LNCaP clone FGC (cell line): ENCODE measurements at regions not wholly inside any gene's neighbourhood (a gene's known extent, or its start where the extent isn't known, plus 50 kb on each side); places are given as distances from the start of the nearest gene placed in this dataset.

Source experiments
- DNase-seq: peaks from one replicate; pipeline ENCODE4 v3.0.0-alpha.2; 2011; ENCODE audit warnings: low read depth
- H3K4me3 ChIP-seq: 2 replicates; pipeline ENCODE4 v1.5.1; 2011; ENCODE audit warnings: mild to moderate bottlenecking, low read depth, low read length, control low read depth
- TF ChIP-seq, protein P1 (sequence below): IDR thresholded peaks from 2 replicates; pipeline ENCODE4 v1.5.1; 2012; ENCODE audit warnings: mild to moderate bottlenecking; ENCODE audit not compliant: control insufficient read depth, insufficient read depth; ENCODE audit errors: extremely low read depth

DNA sequence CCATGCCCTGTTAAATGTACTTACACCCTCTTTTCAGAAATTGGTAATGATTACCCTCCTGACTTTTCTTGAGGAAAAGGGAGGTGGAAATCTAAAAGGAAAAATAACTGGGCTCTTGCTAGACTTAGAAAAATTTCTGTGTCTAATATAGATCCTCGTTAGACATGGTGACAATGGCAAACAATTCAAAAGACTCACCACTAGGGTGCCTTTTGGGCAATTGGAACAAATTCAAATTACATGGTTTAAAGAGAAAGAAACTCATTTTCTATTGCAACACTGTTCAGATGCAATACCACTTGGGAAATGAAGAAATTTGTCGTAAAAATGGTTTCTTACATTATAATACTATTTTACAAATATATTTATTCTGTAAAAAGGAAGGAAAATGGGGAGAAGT lies 950.1 kb downstream of the GRM8 start:
- DNase-seq = no peak
- TF ChIP-seq, protein P1, sequence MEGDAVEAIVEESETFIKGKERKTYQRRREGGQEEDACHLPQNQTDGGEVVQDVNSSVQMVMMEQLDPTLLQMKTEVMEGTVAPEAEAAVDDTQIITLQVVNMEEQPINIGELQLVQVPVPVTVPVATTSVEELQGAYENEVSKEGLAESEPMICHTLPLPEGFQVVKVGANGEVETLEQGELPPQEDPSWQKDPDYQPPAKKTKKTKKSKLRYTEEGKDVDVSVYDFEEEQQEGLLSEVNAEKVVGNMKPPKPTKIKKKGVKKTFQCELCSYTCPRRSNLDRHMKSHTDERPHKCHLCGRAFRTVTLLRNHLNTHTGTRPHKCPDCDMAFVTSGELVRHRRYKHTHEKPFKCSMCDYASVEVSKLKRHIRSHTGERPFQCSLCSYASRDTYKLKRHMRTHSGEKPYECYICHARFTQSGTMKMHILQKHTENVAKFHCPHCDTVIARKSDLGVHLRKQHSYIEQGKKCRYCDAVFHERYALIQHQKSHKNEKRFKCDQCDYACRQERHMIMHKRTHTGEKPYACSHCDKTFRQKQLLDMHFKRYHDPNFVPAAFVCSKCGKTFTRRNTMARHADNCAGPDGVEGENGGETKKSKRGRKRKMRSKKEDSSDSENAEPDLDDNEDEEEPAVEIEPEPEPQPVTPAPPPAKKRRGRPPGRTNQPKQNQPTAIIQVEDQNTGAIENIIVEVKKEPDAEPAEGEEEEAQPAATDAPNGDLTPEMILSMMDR = 0 out of 2 replicates have a peak, but pooled peaks have one; percentile 30
- no peak overlapping the region for H3K4me3 ChIP-seq

DNA sequence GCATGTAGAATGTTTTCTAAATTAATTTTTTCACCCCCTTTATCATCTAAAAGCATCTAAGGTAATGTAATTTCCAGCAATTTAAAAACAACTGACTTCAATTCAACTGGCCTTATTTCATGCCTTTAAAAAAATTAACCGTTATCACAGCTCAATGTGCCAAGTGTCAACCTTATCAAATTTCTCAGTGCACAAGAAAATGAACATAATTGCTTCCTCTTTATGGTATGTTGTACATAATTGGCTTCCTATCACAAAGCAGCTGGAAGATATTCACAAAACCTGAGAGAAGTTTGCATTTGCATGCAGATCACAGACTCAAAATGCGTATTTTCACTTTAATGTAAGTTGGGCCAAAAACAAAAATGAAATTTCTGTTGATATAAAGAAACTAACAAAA lies 966.4 kb downstream of the GRM8 start:
- DNase-seq = no peak
- TF ChIP-seq, protein P1 = no peak
- H3K4me3 ChIP-seq = no peak overlapping the region

DNA sequence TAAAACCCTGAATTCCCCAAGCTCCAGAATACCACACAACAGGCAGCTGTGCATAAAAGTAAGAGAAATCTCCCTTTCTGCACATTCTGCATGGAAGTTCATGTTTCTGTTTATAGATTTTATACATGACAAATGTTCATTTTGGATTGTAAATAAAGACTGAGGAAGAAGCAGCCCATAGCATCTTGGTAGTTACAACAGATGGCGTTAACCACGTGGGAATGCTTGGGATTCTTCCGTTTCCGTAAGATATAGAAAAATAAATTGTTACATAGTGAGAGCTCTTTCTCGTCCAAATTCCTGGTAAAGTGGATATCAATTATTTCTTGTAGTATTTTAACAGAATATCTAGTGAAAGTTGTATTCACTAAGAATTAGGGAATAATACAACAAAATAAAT lies 1016.5 kb downstream of the GRM8 start:
- TF ChIP-seq, protein P1 = no peak
- H3K4me3 ChIP-seq = no peak overlapping the region
- DNase-seq = no peak

DNA sequence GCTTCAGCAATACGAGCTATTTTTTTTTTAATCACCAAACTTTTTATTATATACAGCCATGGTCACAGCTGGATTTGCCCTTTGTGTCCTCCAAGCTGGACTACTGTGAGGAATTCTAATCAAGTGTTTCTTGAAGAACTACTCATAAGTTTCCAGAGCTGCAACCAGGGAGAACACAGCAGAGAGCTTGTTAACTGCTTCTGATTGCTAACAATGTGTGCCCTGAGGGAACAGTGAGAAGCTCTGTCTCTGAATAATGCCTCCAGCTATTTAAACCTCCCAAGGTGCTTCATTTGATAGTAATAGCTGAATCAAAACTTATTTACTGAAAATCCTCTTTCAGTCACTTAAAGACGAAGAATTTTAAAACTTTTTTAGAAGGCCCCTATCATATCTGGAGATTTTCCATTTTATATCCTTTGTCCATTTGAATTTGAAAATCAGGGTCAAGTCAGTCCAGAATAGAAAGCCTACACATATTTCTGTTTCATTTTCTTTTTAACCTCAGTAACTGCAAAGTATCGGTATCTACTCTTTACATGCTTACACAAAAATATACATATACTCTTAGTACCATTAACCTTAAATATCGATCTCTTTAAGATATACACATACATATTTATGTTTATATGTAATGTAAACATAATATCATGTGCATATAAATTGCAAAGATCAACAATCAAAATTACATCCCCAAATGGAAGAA lies 1024.2 kb downstream of the GRM8 start:
- H3K4me3 ChIP-seq = no peak overlapping the region
- TF ChIP-seq, protein P1 = no peak
- DNase-seq = no peak

- no peak for DNase-seq
- H3K4me3 ChIP-seq = no peak overlapping the region
- TF ChIP-seq, protein P1 = no peak
Observed at GRCh38 chr7:126227643-126228042, 1025.1 kb downstream of the GRM8 start.

DNA sequence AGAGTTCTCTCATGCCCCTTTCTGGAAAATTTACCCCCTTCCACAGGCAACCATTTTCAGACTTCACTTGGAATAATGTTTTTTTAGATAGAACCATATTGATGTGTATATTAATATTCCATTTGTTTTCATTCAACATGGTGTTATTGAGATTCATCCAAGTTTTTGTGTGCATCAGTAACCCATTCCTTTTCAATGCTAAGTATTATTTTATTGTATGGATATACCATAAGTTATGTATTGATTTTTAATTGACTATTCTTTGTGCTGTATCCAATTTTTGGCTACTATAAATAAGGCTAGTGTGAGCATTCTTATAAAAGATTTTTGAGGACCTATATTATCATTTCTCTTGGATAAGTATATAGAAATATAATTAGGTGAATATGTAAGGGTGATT lies 1025.7 kb downstream of the GRM8 start:
- H3K4me3 ChIP-seq = no peak overlapping the region
- TF ChIP-seq, protein P1 = no peak
- no peak for DNase-seq

- no peak for DNase-seq
- H3K4me3 ChIP-seq = no peak overlapping the region
- TF ChIP-seq, protein P1 = no peak
Observed at GRCh38 chr7:126223729-126224128, 1029.0 kb downstream of the GRM8 start.
